ENCODE measurements at regions not wholly inside any gene's neighbourhood (a gene's known extent, or its start where the extent isn't known, plus 50 kb on each side); places are given as distances from the start of the nearest gene placed in this dataset.

GRCh38 chr3:5874931-5875341, 687.4 kb downstream of the EDEM1 start:
- intact Hi-C loops (cut with DNase I; ENCODE audit: low total_unique reads) = no loop called here
- DNase-seq = no peak
- TF ChIP-seq POLR2A (IDR thresholded peaks at IDR 0.05) (no peak), CTCF (IDR thresholded peaks at IDR 0.05) (no peak)
- Histone ChIP-seq H3K9me3 (no peaks in the 10 kb centered on the region), H3K36me3 (no peaks in the 10 kb centered on the region), H3K27me3 (no peaks in the 10 kb centered on the region), H3K4me1 (no peaks in the 10 kb centered on the region), H3K4me3 (no peak overlapping the region), H3K27ac (no peak overlapping the region)

- H3K27me3 ChIP-seq = no peaks in the 10 kb centered on the region
- TF ChIP-seq CTCF (IDR thresholded peaks at IDR 0.05) = no peak
- no peak for TF ChIP-seq POLR2A (IDR thresholded peaks at IDR 0.05)
- H3K36me3 ChIP-seq = no peaks in the 10 kb centered on the region
- no peak for DNase-seq
- no peaks in the 10 kb centered on the region for H3K9me3 ChIP-seq
- no peak overlapping the region for H3K27ac ChIP-seq
- intact Hi-C loops (cut with DNase I; ENCODE audit: low total_unique reads) = no loop called here
- H3K4me1 ChIP-seq = no peaks in the 10 kb centered on the region
- no peak overlapping the region for H3K4me3 ChIP-seq
Measured at GRCh38 chr3:5888851-5889250, 701.3 kb downstream of the EDEM1 start.

DNA sequence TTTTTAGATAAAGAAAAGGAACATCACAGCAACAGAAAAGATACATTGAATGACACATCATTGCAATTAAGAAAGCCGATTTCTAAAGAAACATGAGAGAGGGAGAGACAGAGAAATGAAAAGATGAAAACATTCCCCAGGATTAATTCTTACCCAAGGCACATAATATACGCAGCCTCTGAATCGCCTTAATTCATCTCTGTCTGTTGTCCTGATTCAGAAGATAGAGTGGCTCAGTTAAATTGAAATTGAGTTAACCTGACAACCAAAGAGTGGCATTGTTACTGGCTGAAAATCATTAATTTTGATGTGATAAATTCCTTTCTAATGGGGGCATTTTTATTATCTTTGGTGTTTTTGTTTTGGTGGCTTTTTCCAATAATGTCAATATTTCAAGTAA, 701.9 kb downstream of the EDEM1 start:
- no peak overlapping the region for H3K27ac ChIP-seq
- intact Hi-C loops (cut with DNase I; ENCODE audit: low total_unique reads) = no loop called here
- no peak for DNase-seq
- TF ChIP-seq POLR2A (IDR thresholded peaks at IDR 0.05) = no peak
- no peak for TF ChIP-seq CTCF (IDR thresholded peaks at IDR 0.05)
- H3K36me3 ChIP-seq = no peaks in the 10 kb centered on the region
- H3K27me3 ChIP-seq = no peaks in the 10 kb centered on the region
- no peak overlapping the region for H3K4me3 ChIP-seq
- H3K4me1 ChIP-seq = no peaks in the 10 kb centered on the region
- no peaks in the 10 kb centered on the region for H3K9me3 ChIP-seq

DNA sequence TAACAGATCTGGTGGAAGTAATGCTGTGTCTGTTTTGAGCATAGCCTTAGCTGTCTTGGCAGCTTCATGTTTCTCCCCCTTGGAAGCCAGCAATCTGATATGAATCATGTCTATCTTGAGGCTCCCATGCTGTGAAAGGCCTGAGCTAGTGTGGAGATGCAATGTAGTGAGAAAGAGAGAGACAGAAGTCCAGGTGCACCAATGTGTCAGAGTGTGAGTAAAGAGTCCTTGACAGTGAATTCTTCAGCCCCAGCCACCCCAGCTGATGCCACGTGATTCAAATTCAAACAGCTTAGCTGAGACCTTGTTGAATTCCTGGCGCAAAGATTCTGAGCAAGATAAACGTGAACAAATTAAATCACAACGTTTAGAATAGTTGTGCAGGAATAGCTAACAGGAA, 704.2 kb downstream of the EDEM1 start:
- Histone ChIP-seq H3K4me3 (no peak overlapping the region), H3K9me3 (no peaks in the 10 kb centered on the region), H3K4me1 (no peaks in the 10 kb centered on the region), H3K27me3 (no peaks in the 10 kb centered on the region), H3K27ac (no peak overlapping the region), H3K36me3 (no peaks in the 10 kb centered on the region)
- intact Hi-C loops (cut with DNase I; ENCODE audit: low total_unique reads) = no loop called here
- TF ChIP-seq POLR2A (IDR thresholded peaks at IDR 0.05) = no peak
- no peak for TF ChIP-seq CTCF (IDR thresholded peaks at IDR 0.05)
- no peak for DNase-seq

- Histone ChIP-seq H3K9me3 (no peaks in the 10 kb centered on the region), H3K36me3 (no peaks in the 10 kb centered on the region), H3K27me3 (no peaks in the 10 kb centered on the region), H3K4me3 (no peak overlapping the region), H3K27ac (no peak overlapping the region), H3K4me1 (no peaks in the 10 kb centered on the region)
- intact Hi-C loops (cut with DNase I; ENCODE audit: low total_unique reads) = no loop called here
- no peak for DNase-seq
- TF ChIP-seq CTCF (IDR thresholded peaks at IDR 0.05) (no peak), POLR2A (IDR thresholded peaks at IDR 0.05) (no peak)
Measured at GRCh38 chr3:5898106-5898505, 710.6 kb downstream of the EDEM1 start.
